ENCODE measurements at regions not wholly inside any gene's neighbourhood (a gene's known extent, or its start where the extent isn't known, plus 50 kb on each side); places are given as distances from the start of the nearest gene placed in this dataset.
A peak's percentile ranks its signal among the peaks of the same experiment; 100 is the strongest.

DNA sequence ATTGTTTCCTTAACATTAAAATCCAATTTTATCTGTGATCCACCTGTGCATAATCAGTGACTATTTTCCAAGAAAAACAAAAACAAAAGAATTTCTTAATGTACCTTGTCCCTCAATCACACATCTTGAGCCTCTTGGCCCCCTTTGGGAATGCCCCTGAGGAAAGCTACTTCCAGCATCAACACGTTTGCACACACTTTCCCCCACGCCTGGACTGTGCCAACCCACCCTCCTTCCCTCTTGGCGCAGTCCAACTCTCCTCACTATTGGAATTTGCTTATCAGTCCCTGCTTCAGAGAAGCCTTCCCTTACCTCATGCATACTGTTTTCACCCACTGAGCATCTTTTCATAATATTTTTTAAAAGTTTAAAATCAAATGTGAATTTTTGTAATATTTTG lies 389.4 kb upstream of the NRSN1 start:
- Histone ChIP-seq H3K27ac (no peak overlapping the region), H3K4me2 (no peak overlapping the region), H3K36me3 (replicated peaks; ENCODE audit: insufficient read depth, low read depth) (no peaks in the 10 kb centered on the region), H3K27me3 (no peaks in the 10 kb centered on the region), H3K79me2 (no peaks in the 10 kb centered on the region), H3K9me2 (replicated peaks; ENCODE audit: insufficient read depth) (no peaks in the 10 kb centered on the region), H3K4me3 (no peak overlapping the region), H3K4me1 (ENCODE audit: insufficient read depth) (no peaks in the 10 kb centered on the region), H4K20me1 (ENCODE audit: insufficient read depth, poor library complexity, severe bottlenecking) (no peaks in the 10 kb centered on the region), H3K9me3 (ENCODE audit: low read depth) (no peaks in the 10 kb centered on the region), H2AFZ (no peak overlapping the region)
- 81% methylated on average over 3 of the region's 3 CpGs for WGBS (ENCODE audit: low lambda C conversion rate, missing lambda C conversion rate)
- DNase-seq (ENCODE audit: low spot score): no peak
- TF ChIP-seq CTCF (IDR thresholded peaks at IDR 0.05; ENCODE audit: poor library complexity) (no peak), EZH2phosphoT487 (IDR thresholded peaks at IDR 0.05; ENCODE audit: low read depth, severe bottlenecking, unreplicated experiment) (no peak), EZH2 (IDR thresholded peaks at IDR 0.05; ENCODE audit: borderline replicate concordance) (no peak)

DNA sequence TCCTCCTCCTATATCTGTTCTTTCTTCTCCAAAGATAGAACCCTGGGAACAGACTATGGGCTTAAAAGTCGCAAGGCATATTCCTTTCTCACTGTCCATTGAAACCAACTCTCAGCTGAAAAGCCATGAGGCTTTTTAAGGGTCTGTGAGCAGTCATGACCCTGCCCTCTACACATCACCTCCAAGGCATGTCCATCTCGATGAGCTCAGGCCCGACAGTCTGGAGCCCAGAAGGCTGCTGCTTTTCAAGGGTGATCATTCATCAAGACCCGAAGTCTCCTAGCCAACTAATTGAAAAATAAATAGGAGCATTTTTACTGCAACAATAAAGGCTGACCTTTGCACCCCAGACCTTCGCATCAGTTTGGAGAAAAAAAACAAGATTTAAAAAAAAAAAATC lies 378.8 kb upstream of the NRSN1 start:
- WGBS (ENCODE audit: low lambda C conversion rate, missing lambda C conversion rate): 53% methylated on average over 5 of the region's 5 CpGs

GRCh38 chr6:23752414-23752813 lies 373.6 kb upstream of the NRSN1 start:
- no peaks in the 10 kb centered on the region for H3K9me2 ChIP-seq (replicated peaks; ENCODE audit: insufficient read depth)
- no peaks in the 10 kb centered on the region for H3K79me2 ChIP-seq
- no peak overlapping the region for H3K4me3 ChIP-seq
- DNase-seq (ENCODE audit: low spot score): no peak
- WGBS (ENCODE audit: low lambda C conversion rate, missing lambda C conversion rate): 92% methylated on average over 1 of the region's 1 CpG
- H2AFZ ChIP-seq: no peak overlapping the region
- H3K4me1 ChIP-seq (ENCODE audit: insufficient read depth): no peaks in the 10 kb centered on the region
- H3K4me2 ChIP-seq: no peak overlapping the region
- no peaks in the 10 kb centered on the region for H3K27me3 ChIP-seq
- no peaks in the 10 kb centered on the region for H4K20me1 ChIP-seq (ENCODE audit: insufficient read depth, poor library complexity, severe bottlenecking)
- no peak overlapping the region for H3K27ac ChIP-seq
- TF ChIP-seq CTCF (IDR thresholded peaks at IDR 0.05; ENCODE audit: poor library complexity): no peak
- TF ChIP-seq EZH2phosphoT487 (IDR thresholded peaks at IDR 0.05; ENCODE audit: low read depth, severe bottlenecking, unreplicated experiment): no peak
- TF ChIP-seq EZH2 (IDR thresholded peaks at IDR 0.05; ENCODE audit: borderline replicate concordance): no peak
- no peaks in the 10 kb centered on the region for H3K36me3 ChIP-seq (replicated peaks; ENCODE audit: insufficient read depth, low read depth)
- no peaks in the 10 kb centered on the region for H3K9me3 ChIP-seq (ENCODE audit: low read depth)

More for the DNA sequence above, 378.8 kb upstream of the NRSN1 start:
- Histone ChIP-seq H3K36me3 (replicated peaks; ENCODE audit: insufficient read depth, low read depth) (no peaks in the 10 kb centered on the region), H3K9me2 (replicated peaks; ENCODE audit: insufficient read depth) (no peaks in the 10 kb centered on the region), H2AFZ (no peak overlapping the region), H3K4me2 (no peak overlapping the region), H3K79me2 (no peaks in the 10 kb centered on the region), H3K27me3 (no peaks in the 10 kb centered on the region), H4K20me1 (ENCODE audit: insufficient read depth, poor library complexity, severe bottlenecking) (no peaks in the 10 kb centered on the region), H3K4me3 (no peak overlapping the region), H3K4me1 (ENCODE audit: insufficient read depth) (no peaks in the 10 kb centered on the region), H3K9me3 (ENCODE audit: low read depth) (no peaks in the 10 kb centered on the region), H3K27ac (no peak overlapping the region)
- DNase-seq (ENCODE audit: low spot score): no peak
- TF ChIP-seq EZH2phosphoT487 (IDR thresholded peaks at IDR 0.05; ENCODE audit: low read depth, severe bottlenecking, unreplicated experiment) (no peak), CTCF (IDR thresholded peaks at IDR 0.05; ENCODE audit: poor library complexity) (no peak), EZH2 (IDR thresholded peaks at IDR 0.05; ENCODE audit: borderline replicate concordance) (no peak)

- Histone ChIP-seq H3K36me3 (replicated peaks; ENCODE audit: insufficient read depth, low read depth) (no peaks in the 10 kb centered on the region), H3K79me2 (no peaks in the 10 kb centered on the region), H3K4me3 (no peak overlapping the region), H2AFZ (no peak overlapping the region), H3K9me3 (ENCODE audit: low read depth) (no peaks in the 10 kb centered on the region), H3K27me3 (no peaks in the 10 kb centered on the region), H3K9me2 (replicated peaks; ENCODE audit: insufficient read depth) (no peaks in the 10 kb centered on the region), H3K4me1 (ENCODE audit: insufficient read depth) (no peaks in the 10 kb centered on the region), H3K4me2 (no peak overlapping the region), H3K27ac (no peak overlapping the region), H4K20me1 (ENCODE audit: insufficient read depth, poor library complexity, severe bottlenecking) (no peaks in the 10 kb centered on the region)
- 96% methylated on average over 1 of the region's 1 CpG for WGBS (ENCODE audit: low lambda C conversion rate, missing lambda C conversion rate)
- TF ChIP-seq CTCF (IDR thresholded peaks at IDR 0.05; ENCODE audit: poor library complexity) (peak; percentile 26), EZH2 (IDR thresholded peaks at IDR 0.05; ENCODE audit: borderline replicate concordance) (no peak)
- no peak for DNase-seq (ENCODE audit: low spot score)
Observed at GRCh38 chr6:23754197-23754596, 371.8 kb upstream of the NRSN1 start.
